Tibial nerve (tissue), 4 donors: ENCODE measurements at regions not wholly inside any gene's neighbourhood (a gene's known extent, or its start where the extent isn't known, plus 50 kb on each side); places are given as distances from the start of the nearest gene placed in this dataset.
A peak's percentile ranks its signal among the peaks of the same experiment; 100 is the strongest.

ENCODE experiments used
- DNase-seq, 2 donors: peaks; one replicate each; pipeline ENCODE4 v3.0.0-alpha.2; 2019; ENCODE audit warnings: low spot score in 2 of 2
- H3K27ac ChIP-seq, 4 donors: fragments of 200-600 bp; sonication (generic) in 3 of 4; one replicate each; pipeline ENCODE4 v1.5.1; 2017 to 2019; ENCODE audit warnings: mild to moderate bottlenecking in 1 of 4
- H3K27me3 ChIP-seq, 2 donors: fragments of 200-600 bp; sonication (generic) in 1 of 2; one replicate each; pipeline versions ENCODE4 v1.5.1 to v1.6.0; 2017 to 2019
- H3K36me3 ChIP-seq, 3 donors: fragments of 200-600 bp; sonication (generic); one replicate each; pipeline ENCODE4 v1.5.1; 2018 to 2019
- H3K4me1 ChIP-seq, 4 donors: fragments of 200-600 bp; sonication (generic) in 3 of 4; one replicate each; pipeline ENCODE4 v1.5.1; 2017 to 2019
- H3K4me3 ChIP-seq, 4 donors: fragments of 200-600 bp; sonication (generic) in 3 of 4; one replicate each; pipeline ENCODE4 v1.5.1; 2017 to 2019; ENCODE audit warnings: mild to moderate bottlenecking in 1 of 4, moderate library complexity in 1 of 4
- H3K9me3 ChIP-seq, 4 donors: fragments of 200-600 bp; sonication (generic) in 3 of 4; one replicate each; pipeline ENCODE4 v1.5.1; 2017 to 2019
- CTCF ChIP-seq, 5 experiments: fragments of 200-600 bp in 3 of 5; fragments of 450-650 bp in 2 of 5; sonication (generic) in 3 of 5; IDR thresholded peaks; one replicate each; pipeline ENCODE4 v1.5.1; 2016 to 2019; ENCODE audit warnings: antibody characterized with exemption in 5 of 5, mild to moderate bottlenecking in 3 of 5, moderate library complexity in 2 of 5
- EP300 ChIP-seq, 2 donors: sonication (generic); formaldehyde crosslinking; IDR thresholded peaks; one replicate each; pipeline ENCODE4 v1.6.1; 2017; ENCODE audit warnings: antibody characterized with exemption in 2 of 2, mild to moderate bottlenecking in 1 of 2
- POLR2A ChIP-seq, 2 donors: fragments of 450-650 bp; IDR thresholded peaks; one replicate each; pipeline ENCODE4 v1.6.1; 2017; ENCODE audit warnings: antibody characterized with exemption in 2 of 2, mild to moderate bottlenecking in 2 of 2, moderate library complexity in 2 of 2
- WGBS, 2 donors: methylation state at CpG; one replicate each; pipeline ENCODE4 v1.1.5; 2018; 5-methylcytosine and 5-hydroxymethylcytosine counted together

DNA sequence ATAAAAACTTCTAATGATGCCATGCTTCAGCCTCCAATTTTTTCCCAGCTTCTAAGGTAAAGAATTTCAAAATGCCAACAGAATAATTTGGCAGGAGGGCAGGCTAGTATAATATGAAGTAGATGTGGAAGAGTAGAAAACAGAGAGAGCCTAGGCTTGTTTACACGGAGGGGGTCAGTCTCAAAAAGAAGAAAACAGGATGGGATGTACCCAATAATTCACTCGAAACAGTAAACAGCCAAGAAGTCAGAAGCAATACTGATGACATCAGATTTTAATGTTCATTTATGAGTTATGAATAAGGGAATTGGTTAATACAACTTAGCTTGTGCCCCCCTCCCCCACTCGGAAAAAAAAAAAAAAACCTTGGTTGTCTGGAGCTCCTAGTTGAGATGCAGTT is 422.5 kb downstream of the FOXO1 start:
- H3K27ac ChIP-seq, result peak overlapping the region; percentile 37 to 77 (median 61)
- TF ChIP-seq EP300 (IDR thresholded peaks at IDR 0.05), result peak; percentile 66 to 82
- no peak for TF ChIP-seq CTCF (IDR thresholded peaks at IDR 0.05)
- WGBS, 2 donors, result 18 to 35% methylated on average over 3 of the region's 3 CpGs

DNA sequence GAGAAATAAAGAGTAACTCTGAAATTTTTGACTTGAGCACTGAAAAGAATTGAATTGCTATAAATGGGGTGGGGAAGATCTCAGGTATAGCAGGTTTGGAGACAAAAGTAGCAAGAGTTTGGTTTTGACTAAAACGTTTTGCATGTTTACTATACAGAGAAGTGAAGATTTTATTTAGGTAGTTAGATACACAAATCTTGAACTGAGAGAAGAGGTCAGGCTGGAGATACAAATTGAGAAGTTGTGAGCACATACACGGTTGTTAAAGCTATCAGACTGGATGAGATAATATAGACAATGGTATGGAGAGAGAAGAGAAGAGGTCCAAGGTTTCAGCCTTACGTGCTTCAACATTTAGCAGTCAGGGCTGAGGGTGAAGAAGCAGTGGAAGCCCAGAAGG is 420.9 kb downstream of the FOXO1 start:
- no peak for DNase-seq
- no peaks in the 10 kb centered on the region for H3K36me3 ChIP-seq
- no peak overlapping the region for H3K4me3 ChIP-seq
- 73 to 78% methylated on average over 3 of the region's 3 CpGs for WGBS, 2 donors
- peak overlapping the region in 1 of 4 donors; percentile 77 for H3K27ac ChIP-seq
- H3K27me3 ChIP-seq, result no peaks in the 10 kb centered on the region
- peaks cover 0 to 6% (median 0%) of the 10 kb centered on the region in 4 donors for H3K9me3 ChIP-seq
- no peak for TF ChIP-seq CTCF (IDR thresholded peaks at IDR 0.05)
- no peak for TF ChIP-seq EP300 (IDR thresholded peaks at IDR 0.05)
- no peak for TF ChIP-seq POLR2A (IDR thresholded peaks at IDR 0.05)
- peaks cover 0 to 6% (median 0%) of the 10 kb centered on the region in 4 donors for H3K4me1 ChIP-seq

More for the DNA sequence above, 422.5 kb downstream of the FOXO1 start:
- Histone ChIP-seq H3K9me3 (no peaks in the 10 kb centered on the region), H3K4me1 (peaks cover 0 to 6% (median 0%) of the 10 kb centered on the region in 4 donors), H3K4me3 (no peak overlapping the region), H3K36me3 (no peaks in the 10 kb centered on the region), H3K27me3 (no peaks in the 10 kb centered on the region)
- DNase-seq, result no peak

DNA sequence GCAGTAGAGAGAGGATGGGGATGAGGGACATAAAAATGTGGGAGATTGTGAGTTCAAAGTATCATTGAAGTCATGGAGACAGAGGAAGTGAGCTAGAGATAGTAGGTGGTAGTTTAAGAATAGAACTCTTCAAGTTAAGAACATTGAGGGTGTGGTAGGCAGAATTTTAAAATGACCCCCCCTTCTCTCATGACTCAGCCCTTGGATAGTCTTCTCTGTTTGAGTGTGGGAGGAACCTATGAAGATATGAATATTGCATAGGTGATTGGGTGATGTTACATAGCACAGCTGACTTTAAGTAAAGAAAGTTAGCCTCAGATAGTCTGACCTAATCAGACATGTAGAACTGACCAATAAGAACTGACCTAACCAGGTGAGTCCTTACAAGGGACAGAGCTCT is 418.6 kb downstream of the FOXO1 start:
- Histone ChIP-seq H3K27ac (no peak overlapping the region), H3K9me3 (peaks cover 0 to 6% (median 0%) of the 10 kb centered on the region in 4 donors), H3K27me3 (no peaks in the 10 kb centered on the region), H3K36me3 (no peaks in the 10 kb centered on the region), H3K4me3 (no peak overlapping the region), H3K4me1 (peaks cover 0 to 24% (median 5%) of the 10 kb centered on the region in 4 donors)
- TF ChIP-seq POLR2A (IDR thresholded peaks at IDR 0.05), result no peak
- TF ChIP-seq CTCF (IDR thresholded peaks at IDR 0.05), result no peak
- TF ChIP-seq EP300 (IDR thresholded peaks at IDR 0.05), result no peak
- no peak for DNase-seq

DNA sequence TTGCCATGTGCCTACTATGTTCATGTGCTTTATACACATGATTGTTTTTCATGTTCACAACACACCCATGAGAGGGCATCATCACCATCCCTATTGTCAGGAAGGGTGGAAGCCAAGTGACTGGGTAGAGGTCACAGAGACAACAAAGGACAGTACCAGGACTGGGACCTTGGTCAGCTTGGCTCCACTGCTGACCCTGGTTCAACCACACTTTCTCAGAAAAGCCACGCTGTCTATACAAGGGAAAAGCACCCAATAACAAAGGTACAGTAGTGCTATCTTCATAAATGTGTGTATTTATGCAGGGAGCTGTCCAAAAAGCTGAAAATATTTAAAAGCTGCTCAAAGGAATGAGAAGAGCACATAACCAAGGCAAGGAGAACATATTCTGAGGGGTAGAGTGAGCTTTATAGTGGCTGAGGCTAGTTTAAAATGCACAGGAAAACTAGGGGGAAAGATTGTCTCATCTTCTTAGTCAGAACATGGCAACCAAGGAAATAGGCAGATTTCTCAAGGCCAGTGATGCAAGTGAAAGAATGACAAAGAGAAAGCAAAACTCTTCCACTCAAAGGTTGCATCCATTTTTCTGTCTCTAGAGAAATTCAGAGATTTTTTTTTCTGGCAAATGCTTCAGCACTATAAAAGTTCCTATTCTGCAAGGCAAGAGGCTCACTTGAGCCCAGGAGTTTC is 415.0 kb downstream of the FOXO1 start:
- 43 to 48% methylated on average over 1 of the region's 1 CpG for WGBS, 2 donors
- H3K27ac ChIP-seq, result peak overlapping the region; percentile 10 to 85 (median 65)
- TF ChIP-seq EP300 (IDR thresholded peaks at IDR 0.05), result peak in 1 of 2 donors; percentile 57
- no peak for TF ChIP-seq POLR2A (IDR thresholded peaks at IDR 0.05)
- DNase-seq, result no peak
- no peaks in the 10 kb centered on the region for H3K36me3 ChIP-seq
- no peak overlapping the region for H3K4me3 ChIP-seq
- peaks cover 0 to 38% (median 9%) of the 10 kb centered on the region in 4 donors for H3K4me1 ChIP-seq
- H3K9me3 ChIP-seq, result peaks cover 0 to 6% (median 0%) of the 10 kb centered on the region in 4 donors
- H3K27me3 ChIP-seq, result no peaks in the 10 kb centered on the region

- WGBS, 2 donors, result 45 to 54% methylated on average over 3 of the region's 3 CpGs
- TF ChIP-seq POLR2A (IDR thresholded peaks at IDR 0.05) (no peak), CTCF (IDR thresholded peaks at IDR 0.05) (no peak), EP300 (IDR thresholded peaks at IDR 0.05) (no peak)
- H3K27me3 ChIP-seq, result no peaks in the 10 kb centered on the region
- peak overlapping the region; percentile 13 to 85 (median 58) for H3K27ac ChIP-seq
- H3K4me3 ChIP-seq, result no peak overlapping the region
- DNase-seq, result no peak
- H3K36me3 ChIP-seq, result no peaks in the 10 kb centered on the region
- peaks cover 0 to 6% (median 0%) of the 10 kb centered on the region in 4 donors for H3K9me3 ChIP-seq
- peaks cover 0 to 38% (median 9%) of the 10 kb centered on the region in 4 donors for H3K4me1 ChIP-seq
Observed at GRCh38 chr13:40252241-40252640, 414.2 kb downstream of the FOXO1 start.
